ENCODE measurements at regions not wholly inside any gene's neighbourhood (a gene's known extent, or its start where the extent isn't known, plus 50 kb on each side); places are given as distances from the start of the nearest gene placed in this dataset.
"Not testable (repeated sequence)": the region's sequence is repeated elsewhere in the genome, so short reads cannot be mapped to it uniquely, and the experiment has no call there.

DNA sequence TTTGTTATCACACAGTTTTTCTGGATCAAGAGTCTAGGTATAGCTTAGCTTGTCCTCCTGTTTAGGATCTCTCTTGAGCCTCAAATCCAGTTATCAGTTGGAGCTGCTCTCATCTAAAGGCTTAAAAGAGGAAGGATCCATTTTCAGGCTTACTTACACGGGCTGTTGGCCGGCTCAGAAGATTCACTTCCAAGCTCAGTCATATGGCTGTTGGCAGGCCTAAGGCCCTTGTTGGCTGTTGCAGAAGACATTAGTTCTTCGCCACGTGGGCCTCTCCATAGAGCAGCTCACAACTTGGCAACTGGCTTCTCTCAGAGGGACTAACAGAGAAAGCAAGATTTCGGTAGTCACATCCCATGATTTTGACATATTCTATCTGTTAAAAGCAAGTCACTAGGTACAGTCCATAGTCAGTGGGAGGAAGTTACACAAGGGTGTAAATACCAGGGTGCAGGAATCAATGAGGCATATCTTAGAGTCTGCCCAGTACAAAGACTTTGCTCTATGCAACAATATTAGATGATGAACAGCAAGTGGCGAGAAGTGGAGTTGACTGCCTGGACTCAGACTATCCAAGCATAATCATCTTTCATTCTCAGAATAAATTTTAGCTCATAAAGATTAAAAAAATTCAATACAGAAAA lies 280.1 kb upstream of the MBL2 start:
- no peak for ATAC-seq

DNA sequence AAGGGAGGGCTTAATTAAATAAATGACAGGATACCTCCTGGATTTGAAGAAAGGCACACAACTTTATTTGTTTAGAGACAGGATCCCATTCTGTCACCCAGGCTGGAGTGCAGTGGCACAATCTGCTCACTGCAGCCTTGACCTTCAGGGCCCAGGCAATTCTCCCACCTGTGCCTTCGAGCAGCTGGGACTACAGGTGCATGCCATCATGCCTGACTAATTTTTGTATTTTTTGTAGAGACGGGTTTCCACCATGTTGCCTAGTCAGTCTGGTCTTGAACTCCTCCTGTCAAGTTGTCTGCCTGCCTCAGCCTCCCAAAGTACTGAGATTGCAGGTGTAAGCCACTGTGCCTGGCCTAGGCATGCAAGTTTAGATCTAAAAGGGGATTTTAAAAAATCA lies 272.7 kb upstream of the MBL2 start:
- no peak for ATAC-seq

- ATAC-seq = not testable (repeated sequence)
Observed at GRCh38 chr10:53035823-53036222, 263.2 kb upstream of the MBL2 start.

DNA sequence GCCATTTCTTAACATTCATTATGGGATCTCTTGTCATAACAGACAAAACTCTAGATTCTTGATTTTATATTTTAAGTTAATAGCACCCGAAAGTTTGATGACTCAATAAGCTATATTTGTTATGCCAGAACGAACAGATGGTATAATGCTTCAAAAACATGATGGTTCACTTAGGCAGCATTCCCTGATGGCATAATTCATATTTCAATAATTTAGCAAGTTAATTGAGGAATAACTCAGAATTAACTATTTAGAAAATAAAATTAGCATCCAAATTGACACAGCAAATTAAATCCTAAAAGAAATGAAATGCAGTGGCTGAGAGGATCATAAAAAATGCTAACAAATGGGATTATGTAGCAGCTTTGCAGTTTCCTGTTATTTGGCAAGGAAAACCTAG lies 260.8 kb upstream of the MBL2 start:
- ATAC-seq = no peak

DNA sequence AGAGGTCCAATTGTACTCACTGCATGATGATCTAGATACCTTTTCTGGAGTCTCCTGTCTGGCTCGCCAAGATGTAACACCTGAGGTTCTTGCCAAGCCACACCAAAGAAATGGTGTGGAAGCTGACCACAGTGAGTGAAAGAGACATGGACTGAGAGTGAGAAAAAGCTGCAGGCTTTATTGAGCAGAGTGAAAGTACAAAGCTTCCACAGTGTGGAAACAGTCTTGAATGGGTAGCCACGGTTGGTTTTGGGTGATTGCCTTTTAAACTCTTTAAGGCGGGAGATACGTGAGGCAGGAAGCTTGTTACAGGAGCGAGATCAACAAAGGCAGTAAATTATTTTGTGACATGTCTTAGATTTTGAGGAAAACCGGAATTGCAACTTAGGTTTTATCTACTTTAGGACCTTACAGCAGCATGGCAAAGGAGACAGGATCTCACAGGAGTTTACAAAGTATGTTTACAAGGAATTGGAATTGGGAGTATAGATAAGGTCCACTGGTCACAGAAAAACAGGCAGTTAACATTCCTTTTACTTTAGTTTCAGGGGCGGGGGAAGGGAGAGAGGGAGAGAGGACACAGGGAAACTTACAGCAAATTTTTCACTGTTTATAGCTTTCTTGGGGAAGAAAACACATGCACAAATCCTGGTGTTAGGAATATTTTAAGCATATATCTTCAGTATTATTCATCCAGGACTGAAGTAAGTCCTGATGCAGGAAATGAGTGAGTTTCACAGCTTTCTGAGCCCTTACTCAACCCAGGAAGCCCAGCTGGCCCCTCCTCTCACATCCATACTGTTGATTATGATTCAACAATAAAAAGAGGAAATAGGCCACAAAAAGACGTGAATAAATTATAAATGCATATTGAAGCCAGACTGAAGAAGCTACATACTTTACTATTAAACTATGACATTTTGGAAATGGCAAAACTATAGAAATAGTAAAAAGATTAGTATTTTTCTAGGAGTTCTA lies 257.6 kb upstream of the MBL2 start:
- not testable (repeated sequence) for ATAC-seq

GRCh38 chr10:53029449-53029848 lies 256.9 kb upstream of the MBL2 start:
- ATAC-seq = no peak

GRCh38 chr10:53025765-53026164 lies 253.2 kb upstream of the MBL2 start:
- not testable (repeated sequence) for ATAC-seq

GRCh38 chr10:53025172-53025711 lies 252.7 kb upstream of the MBL2 start:
- no peak for ATAC-seq

DNA sequence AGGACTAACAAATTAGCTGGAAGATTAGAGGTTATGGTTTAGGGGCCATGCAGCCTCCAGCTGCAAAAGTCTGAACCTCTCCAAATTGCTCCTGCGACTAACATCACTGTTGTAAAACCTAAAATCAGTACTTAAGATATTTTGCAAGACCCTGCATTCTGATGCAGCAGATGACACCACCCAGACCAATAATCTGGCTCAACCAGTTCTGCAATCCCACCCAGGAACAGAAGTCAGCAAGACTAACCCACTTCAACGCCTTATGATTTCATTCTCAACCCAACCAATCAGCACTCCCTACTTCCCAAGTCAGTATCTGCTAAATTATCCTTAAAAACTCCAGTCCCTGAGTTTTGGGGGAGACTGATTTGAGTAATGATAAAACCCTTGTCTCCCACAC lies 250.8 kb upstream of the MBL2 start:
- ATAC-seq = no peak

DNA sequence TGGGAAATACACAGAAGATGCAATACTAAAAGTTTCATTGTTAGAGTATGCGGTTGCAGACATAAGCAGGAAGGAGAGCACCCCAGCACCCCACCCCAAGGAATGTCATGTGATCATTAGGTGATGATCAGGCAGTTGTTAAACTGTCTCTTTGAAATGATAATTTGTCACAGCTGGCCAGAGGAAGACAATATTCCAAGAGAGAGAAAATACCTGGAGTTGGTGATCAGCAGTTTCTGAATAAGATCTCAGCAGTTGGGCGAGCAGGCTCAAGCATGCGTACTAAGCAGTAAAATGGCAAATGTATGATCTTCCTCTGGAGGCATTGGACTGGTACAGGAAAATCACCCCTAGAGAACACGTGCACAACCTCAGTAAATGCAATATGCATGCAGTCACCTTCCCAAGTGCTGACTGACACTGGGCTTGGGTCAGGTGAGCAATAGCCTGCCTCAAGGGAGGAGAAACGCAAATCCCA lies 250.1 kb upstream of the MBL2 start:
- no peak for ATAC-seq

DNA sequence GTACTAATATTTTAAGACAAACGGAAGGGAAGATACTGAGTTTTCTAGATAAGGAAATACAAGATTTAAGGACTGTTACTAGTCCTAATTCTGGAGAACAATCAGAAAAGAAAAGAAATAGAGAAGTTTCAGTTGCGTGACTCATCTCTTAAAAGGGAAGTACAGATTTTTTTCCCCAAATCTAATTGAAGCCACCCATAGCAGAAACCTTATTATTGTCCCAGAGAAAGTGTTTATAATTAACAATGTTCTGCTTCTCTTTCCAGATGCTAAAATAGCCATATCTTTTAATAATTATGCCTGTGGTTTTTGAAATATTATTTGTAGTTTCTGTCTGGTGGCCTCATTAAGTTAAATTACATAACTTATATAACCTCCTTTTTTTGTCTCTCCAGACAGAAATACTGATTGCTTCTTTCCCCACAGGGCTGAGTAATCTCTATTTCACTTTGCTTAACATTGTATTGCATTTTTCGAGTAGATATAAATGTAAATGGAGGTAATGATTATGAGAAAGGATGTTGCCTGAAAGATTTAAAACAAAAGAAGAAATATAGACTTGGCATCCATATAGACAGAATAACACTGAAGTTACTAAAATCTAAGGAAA lies 240.7 kb upstream of the MBL2 start:
- no peak for ATAC-seq

DNA sequence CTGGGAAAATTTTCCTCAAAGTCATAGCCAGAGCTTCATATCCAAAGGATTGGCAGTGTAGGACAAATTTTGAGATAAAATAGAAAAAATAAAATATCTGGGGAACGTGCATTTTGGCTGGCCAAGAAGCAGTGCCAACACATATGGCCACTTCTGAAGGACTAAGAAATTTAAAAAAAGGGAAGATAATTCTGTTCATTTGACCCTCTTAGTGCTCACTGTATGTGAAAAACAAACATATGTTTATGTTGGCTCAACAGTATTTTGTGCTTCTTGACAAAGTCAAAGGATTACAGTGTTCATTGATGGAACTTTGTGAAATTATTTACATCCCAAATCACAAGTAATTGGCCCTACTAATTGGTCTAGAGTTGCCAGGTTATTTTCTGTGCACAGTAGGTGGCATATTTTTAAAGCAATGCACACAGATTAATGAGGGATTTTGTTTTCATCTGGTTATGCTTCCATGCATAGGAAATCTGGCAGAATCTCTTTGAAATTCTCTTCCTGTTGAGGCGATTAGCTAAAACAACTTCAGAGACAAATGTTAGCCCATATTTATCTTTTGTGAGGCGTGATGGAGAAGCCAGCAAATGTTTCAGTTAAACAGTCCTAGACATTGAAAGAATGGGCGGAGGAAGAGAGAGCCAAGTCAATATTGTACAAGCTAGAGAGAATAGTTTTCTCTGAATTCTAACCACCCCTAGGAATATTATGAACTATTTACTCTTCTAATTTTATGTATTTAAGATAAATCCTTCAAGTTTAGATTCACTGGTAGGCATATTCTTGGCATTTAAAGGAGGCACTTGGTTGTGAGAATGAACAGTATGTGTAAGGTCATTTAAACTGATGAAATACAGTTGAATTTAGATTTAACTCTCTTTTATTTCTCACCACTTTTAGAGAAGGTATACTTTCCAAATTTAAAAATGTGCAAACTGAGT lies 237.7 kb upstream of the MBL2 start:
- ATAC-seq = no peak

DNA sequence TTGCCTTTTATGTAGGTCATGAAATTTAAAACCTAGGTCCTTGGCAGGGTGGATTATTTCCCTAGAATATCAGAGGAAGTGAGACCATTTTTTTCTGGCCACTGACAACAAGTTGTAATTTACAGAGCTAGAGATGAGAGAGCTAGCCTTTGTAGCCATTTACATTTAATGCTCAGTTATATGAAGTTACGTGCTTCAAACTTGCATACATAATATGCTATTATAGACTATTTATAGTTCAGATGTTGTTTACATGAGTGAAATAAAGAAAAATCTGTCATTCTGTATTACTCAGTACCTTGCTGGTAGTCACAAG lies 234.9 kb upstream of the MBL2 start:
- no peak for ATAC-seq

GRCh38 chr10:53006663-53007526 lies 234.3 kb upstream of the MBL2 start:
- ATAC-seq = no peak

DNA sequence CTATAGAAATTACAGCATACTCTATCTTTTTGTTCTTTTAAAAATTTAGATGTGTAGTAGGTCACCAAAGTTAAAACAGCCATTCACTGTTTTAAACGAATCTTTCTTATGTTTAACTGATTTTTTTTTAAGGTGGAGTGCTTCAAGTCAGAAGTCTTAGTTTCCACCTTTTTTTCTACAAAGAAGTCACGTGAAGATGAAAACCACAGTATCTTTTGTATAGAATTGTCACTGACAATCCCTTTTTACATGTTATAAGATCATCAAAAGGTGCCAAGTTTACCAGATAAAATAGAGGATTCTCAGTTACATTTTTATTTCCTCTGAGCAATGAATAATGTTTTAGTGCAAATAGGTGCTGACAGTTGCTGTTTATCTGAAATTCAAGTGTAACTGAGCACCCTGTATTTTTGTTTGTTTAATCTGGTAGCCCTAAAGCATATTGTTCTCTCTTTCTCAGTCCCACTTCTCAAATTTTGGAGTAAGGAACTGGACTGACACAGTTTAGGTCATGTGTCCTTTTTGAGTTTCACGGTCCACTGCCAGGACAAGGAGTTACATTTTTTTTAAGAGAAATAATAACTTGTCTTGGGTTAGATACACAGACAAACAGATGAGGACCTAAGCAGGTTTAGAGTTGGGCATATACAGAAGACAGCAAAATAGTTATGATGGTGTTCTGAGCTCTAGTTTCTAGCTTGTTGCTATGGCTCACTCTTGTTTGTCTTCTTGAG lies 233.2 kb upstream of the MBL2 start:
- ATAC-seq = no peak

- no peak for ATAC-seq
Observed at GRCh38 chr10:53003094-53003493, 230.5 kb upstream of the MBL2 start.

DNA sequence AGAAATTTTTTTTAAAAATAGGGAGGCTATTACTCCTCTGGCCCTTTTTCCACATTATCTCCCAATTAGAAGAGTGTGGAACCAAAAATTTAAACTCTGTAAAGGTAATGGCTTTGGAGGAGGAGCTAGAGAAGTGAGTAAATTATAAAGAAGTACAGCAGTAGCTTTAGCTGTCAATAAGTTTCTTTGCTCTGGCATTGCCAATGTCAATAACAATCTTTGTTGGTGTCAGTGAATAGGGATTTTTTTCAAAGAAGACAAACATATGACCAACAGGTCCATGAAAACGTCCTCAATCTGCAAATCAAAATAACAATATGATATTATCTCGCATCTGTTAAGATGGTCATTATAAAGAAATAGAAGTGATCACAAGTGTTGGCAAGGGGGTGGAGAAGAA lies 227.1 kb upstream of the MBL2 start:
- no peak for ATAC-seq

GRCh38 chr10:52999258-52999657 lies 226.7 kb upstream of the MBL2 start:
- no peak for ATAC-seq

- no peak for ATAC-seq
Observed at GRCh38 chr10:52997007-52997406, 224.4 kb upstream of the MBL2 start.

GRCh38 chr10:52994370-52994769 lies 221.8 kb upstream of the MBL2 start:
- ATAC-seq = no peak
